ENCODE measurements at regions not wholly inside any gene's neighbourhood (a gene's known extent, or its start where the extent isn't known, plus 50 kb on each side); places are given as distances from the start of the nearest gene placed in this dataset.

DNA sequence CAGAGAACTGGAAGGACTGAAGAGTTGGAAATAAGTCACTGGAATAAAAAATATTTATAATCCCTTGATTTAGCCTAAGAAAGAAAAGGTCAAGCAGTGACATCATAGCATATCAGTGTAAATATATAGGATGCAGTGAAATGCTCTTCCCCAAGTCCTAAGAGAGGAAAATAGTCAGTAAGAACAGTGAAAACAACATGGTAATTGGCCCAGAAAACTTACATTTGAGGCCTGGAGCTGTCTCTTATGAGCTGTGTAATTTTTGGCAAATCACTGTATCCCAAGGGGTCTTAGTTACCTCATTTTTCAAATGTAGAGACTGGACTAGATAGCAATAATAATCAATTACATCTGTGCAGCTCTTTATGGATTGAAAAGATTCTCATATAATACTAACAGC, 255.7 kb upstream of the AR start:
- CTCF ChIA-PET: no interaction called here
- intact Hi-C loops (cut with DNase I, micrococcal nuclease): no loop called here

DNA sequence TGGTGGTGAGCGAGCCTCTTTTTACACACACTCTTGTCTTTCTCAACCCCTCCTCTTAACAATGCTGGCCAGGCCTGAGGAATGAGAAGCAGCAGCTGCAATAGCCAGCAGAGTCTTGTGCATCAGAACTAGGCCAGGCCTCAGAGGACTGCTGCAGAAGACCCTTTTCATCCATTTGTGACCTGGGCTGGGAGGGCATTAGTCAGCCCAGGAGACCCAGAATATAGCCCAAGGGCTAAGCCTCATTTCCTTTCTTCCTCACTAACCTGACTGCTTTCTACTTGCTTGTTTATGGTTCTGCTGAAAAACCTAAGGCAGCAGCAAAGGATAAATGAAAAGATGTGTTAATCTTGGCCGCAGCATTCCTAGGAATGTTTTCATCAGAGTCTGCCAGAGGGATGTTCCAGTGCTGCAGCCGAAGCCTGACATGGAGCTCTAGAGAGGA, 254.7 kb upstream of the AR start:
- DNase-seq (no peak), ATAC-seq (no peak)
- Mint-ChIP-seq H3K4me1 (no peaks in the 10 kb centered on the region), H3K27me3 (no peaks in the 10 kb centered on the region), H3K27ac (no peak overlapping the region), H3K9me3 (ENCODE audit: low read depth) (no peaks in the 10 kb centered on the region), H3K36me3 (ENCODE audit: low read depth) (no peaks in the 10 kb centered on the region), H3K4me3 (no peak overlapping the region)
- CTCF ChIA-PET: no interaction called here
- intact Hi-C loops (cut with DNase I, micrococcal nuclease): no loop called here
- POLR2A ChIA-PET: no interaction called here

More for the DNA sequence above, 255.7 kb upstream of the AR start:
- Mint-ChIP-seq H3K27me3 (no peaks in the 10 kb centered on the region), H3K4me3 (no peak overlapping the region), H3K4me1 (no peaks in the 10 kb centered on the region), H3K36me3 (ENCODE audit: low read depth) (no peaks in the 10 kb centered on the region), H3K27ac (no peak overlapping the region), H3K9me3 (ENCODE audit: low read depth) (no peaks in the 10 kb centered on the region)
- POLR2A ChIA-PET: no interaction called here
- DNase-seq (no peak), ATAC-seq (no peak)

DNA sequence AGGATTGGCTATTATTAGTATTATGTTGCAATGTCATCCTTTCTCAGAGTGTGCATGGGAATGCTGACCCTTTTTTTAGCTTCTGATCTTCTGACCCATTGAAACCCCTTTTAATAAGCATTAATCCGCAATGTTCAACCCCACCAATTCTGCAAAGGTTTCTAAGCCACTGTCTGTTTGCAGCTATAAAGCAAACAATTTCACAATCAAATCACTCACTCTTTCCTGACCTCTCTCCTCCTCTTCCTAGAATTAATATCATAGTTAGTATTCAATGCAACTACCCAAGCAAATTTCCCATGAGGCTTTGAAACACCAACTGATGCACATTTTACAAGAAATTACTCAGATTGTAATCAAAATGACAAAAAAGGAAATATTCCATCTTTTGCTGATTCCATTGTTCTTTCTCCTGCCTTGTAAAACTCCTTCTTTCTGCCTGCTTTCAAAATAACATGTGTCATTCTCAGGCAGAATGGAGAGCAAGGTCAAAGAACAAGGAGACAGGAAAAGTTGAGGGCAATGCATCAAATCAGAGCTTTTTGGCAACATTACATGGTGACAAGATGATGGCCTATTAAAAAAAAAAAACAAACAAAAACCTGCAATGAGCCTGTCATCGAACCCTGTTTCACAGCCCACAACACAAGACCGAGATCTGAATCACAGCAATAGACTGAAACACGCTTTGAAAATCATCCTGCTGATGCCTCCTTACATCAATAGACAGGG, 253.2 kb upstream of the AR start:
- Mint-ChIP-seq H3K9me3 (ENCODE audit: low read depth) (no peaks in the 10 kb centered on the region), H3K4me1 (no peaks in the 10 kb centered on the region), H3K27me3 (no peaks in the 10 kb centered on the region), H3K36me3 (ENCODE audit: low read depth) (no peaks in the 10 kb centered on the region), H3K4me3 (no peak overlapping the region), H3K27ac (no peak overlapping the region)
- ATAC-seq (no peak), DNase-seq (no peak)
- ChIA-PET CTCF (no interaction called here), POLR2A (no interaction called here)
- intact Hi-C loops (cut with DNase I, micrococcal nuclease): no loop called here

DNA sequence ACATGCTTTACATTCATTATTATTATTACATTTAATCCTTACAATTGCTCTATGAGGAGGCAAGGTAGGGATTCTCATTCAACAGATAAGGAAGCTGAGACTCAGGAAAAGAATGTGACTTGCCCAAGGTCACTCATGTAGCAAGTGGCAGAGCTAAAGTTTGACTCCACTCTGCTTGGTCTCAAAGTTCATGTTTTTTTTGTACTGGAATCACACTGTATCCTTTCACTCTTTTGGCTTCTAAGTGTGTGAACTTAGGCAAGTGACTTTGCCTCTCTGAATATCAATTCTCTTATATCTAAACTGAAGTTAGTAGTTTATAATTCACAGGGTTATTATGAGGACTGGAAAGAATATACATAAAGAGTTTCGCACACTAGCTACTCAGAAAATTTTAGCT, 247.9 kb upstream of the AR start:
- DNase-seq (no peak), ATAC-seq (no peak)
- H3K27ac Mint-ChIP-seq: no peak overlapping the region
- no peaks in the 10 kb centered on the region for H3K4me1 Mint-ChIP-seq
- ChIA-PET CTCF (no interaction called here), POLR2A (no interaction called here)
- intact Hi-C loops (cut with DNase I, micrococcal nuclease): no loop called here
- no peaks in the 10 kb centered on the region for H3K9me3 Mint-ChIP-seq (ENCODE audit: low read depth)
- H3K4me3 Mint-ChIP-seq: no peak overlapping the region
- H3K36me3 Mint-ChIP-seq (ENCODE audit: low read depth): no peaks in the 10 kb centered on the region
- no peaks in the 10 kb centered on the region for H3K27me3 Mint-ChIP-seq

DNA sequence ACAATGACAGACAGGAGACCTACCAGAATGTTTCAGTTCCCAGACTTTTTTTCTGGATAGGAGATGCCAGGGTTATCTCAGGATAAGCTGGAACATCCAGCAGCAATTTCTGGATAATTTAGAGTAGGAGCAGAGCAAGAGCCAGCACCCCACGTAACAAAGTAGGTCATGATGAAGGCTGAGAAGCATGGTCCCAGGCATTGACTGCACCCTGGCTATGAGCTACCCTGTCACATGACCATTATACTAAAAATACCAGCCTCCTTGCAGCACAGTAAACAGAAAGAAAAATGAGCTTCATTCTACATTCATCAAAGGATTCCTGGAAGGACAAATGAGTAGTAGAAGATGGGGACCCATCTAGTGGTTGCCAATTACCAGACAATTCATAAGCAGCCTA, 247.4 kb upstream of the AR start:
- Mint-ChIP-seq H3K4me1 (no peaks in the 10 kb centered on the region), H3K9me3 (ENCODE audit: low read depth) (no peaks in the 10 kb centered on the region), H3K27ac (no peak overlapping the region), H3K36me3 (ENCODE audit: low read depth) (no peaks in the 10 kb centered on the region), H3K4me3 (no peak overlapping the region), H3K27me3 (no peaks in the 10 kb centered on the region)
- POLR2A ChIA-PET: no interaction called here
- CTCF ChIA-PET: no interaction called here
- DNase-seq (no peak), ATAC-seq (no peak)
- intact Hi-C loops (cut with DNase I, micrococcal nuclease): no loop called here

DNA sequence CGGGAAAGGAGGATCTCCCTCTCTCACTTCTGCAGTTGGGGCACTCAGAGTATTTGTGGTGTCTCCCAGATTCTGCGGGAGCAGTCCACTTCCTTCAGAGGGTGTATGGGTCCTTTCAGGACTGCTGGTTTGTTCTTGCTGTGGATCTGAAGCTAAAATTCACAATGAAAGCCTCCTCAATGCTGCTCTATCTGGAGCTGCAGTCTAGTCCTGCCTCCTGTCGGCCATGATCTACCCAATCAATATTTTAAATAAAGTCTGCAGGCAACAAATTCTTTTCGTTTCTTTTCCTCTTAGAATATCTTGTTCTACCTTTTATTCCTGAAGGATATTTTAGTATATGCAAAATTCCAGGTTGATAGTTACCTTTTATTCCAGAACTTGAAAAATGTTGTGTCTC, 226.1 kb upstream of the AR start:
- CTCF ChIA-PET: no interaction called here
- H3K4me1 Mint-ChIP-seq: no peaks in the 10 kb centered on the region
- intact Hi-C loops (cut with DNase I, micrococcal nuclease): no loop called here
- POLR2A ChIA-PET: no interaction called here
- H3K36me3 Mint-ChIP-seq (ENCODE audit: low read depth): no peaks in the 10 kb centered on the region
- H3K27ac Mint-ChIP-seq: no peak overlapping the region
- no peak for ATAC-seq
- H3K27me3 Mint-ChIP-seq: no peaks in the 10 kb centered on the region
- H3K9me3 Mint-ChIP-seq (ENCODE audit: low read depth): peaks cover 4% of the 10 kb centered on the region
- DNase-seq: no peak
- no peak overlapping the region for H3K4me3 Mint-ChIP-seq

DNA sequence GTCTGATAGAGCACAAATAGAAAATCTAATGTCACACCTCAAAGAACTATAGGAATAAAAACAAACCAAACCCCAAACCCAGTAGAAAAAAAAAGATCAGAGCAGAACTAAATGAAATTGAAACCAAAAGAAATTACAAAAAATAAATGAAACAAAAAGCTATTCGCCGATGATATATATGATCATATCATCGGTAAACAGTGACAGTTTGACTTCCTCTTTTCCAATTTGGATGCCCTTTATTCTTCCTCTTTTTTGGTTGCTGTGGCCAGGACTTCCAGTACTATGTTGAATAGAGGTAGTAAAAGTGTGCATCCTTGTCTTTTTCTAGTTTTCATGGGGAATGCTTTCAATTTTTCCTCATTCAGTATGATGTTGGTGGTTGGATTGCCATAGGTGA, 215.3 kb upstream of the AR start:
- CTCF ChIA-PET: no interaction called here
- H3K27me3 Mint-ChIP-seq: no peaks in the 10 kb centered on the region
- no peaks in the 10 kb centered on the region for H3K9me3 Mint-ChIP-seq (ENCODE audit: low read depth)
- H3K4me3 Mint-ChIP-seq: no peak overlapping the region
- H3K36me3 Mint-ChIP-seq (ENCODE audit: low read depth): no peaks in the 10 kb centered on the region
- H3K4me1 Mint-ChIP-seq: no peaks in the 10 kb centered on the region
- intact Hi-C loops (cut with DNase I, micrococcal nuclease): no loop called here
- POLR2A ChIA-PET: no interaction called here
- DNase-seq (no peak), ATAC-seq (no peak)
- H3K27ac Mint-ChIP-seq: no peak overlapping the region

DNA sequence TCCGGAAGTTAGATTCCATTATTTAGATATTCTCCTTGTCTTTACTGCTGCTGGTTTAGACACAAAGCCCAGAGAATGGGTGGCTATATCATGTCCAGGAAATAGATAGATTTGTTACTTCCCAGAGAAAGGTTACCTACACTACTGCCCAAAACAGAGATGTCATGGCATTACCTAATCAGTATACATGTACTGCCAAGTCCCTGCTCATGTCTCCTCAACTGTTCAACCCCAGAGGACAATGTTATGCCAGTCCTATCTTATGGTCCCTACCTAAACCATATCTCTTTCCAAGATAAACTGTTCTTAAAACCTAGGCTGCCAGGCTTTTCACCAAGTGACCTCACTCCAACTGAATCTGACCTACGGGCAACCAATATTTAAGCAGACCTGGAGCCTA, 209.5 kb upstream of the AR start:
- intact Hi-C loops (cut with DNase I, micrococcal nuclease): no loop called here
- POLR2A ChIA-PET: no interaction called here
- H3K9me3 Mint-ChIP-seq (ENCODE audit: low read depth): peaks cover 2% of the 10 kb centered on the region
- DNase-seq: no peak
- H3K27me3 Mint-ChIP-seq: no peaks in the 10 kb centered on the region
- no peaks in the 10 kb centered on the region for H3K36me3 Mint-ChIP-seq (ENCODE audit: low read depth)
- no peak overlapping the region for H3K27ac Mint-ChIP-seq
- no peak for ATAC-seq
- H3K4me1 Mint-ChIP-seq: no peaks in the 10 kb centered on the region
- no peak overlapping the region for H3K4me3 Mint-ChIP-seq
- CTCF ChIA-PET: no interaction called here

DNA sequence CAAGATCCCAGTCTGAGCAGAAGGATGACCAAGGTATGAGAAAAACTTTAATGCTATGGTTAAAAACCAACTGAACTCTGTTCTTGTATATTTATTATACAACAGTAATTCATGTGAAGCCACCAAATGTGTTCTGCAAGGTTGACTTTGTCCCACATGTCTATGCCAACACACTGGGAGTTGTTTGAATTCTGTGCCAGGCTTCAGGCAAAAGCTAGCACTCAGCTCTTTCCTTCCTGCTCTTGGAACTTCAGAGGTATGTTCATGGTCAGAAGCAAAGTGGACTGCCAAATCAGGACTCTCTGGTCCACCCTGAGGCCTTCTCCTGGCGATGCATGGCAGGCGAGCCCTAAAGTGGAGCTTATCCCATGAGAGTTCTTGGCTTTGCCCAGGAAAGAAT, 205.6 kb upstream of the AR start:
- intact Hi-C loops (cut with DNase I, micrococcal nuclease): no loop called here
- no peaks in the 10 kb centered on the region for H3K36me3 Mint-ChIP-seq (ENCODE audit: low read depth)
- ChIA-PET CTCF (no interaction called here), POLR2A (no interaction called here)
- no peaks in the 10 kb centered on the region for H3K4me1 Mint-ChIP-seq
- no peak overlapping the region for H3K27ac Mint-ChIP-seq
- ATAC-seq: no peak
- no peak overlapping the region for H3K4me3 Mint-ChIP-seq
- no peak for DNase-seq
- peaks cover 2% of the 10 kb centered on the region for H3K9me3 Mint-ChIP-seq (ENCODE audit: low read depth)
- H3K27me3 Mint-ChIP-seq: no peaks in the 10 kb centered on the region

DNA sequence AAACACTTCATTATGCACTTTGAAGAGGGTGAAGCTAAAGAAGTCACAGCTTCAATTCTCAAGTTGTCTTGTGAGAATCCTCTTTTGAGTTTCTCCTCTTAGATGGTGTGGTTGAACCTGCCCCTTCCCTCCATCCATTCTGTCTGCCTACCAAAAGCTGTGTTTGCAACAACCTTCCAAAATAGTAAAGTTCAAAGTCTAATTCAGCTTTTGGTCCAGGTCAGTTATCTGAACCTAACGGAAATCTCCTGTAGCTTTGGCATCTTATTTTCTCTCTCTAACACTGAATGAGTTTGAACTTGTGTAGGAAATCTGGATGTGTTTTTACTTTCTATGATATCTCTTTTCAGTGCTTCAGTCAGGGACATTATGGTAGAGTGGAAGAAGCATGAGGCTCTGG, 201.7 kb upstream of the AR start:
- no peak for ATAC-seq
- DNase-seq: no peak
- no peak overlapping the region for H3K4me3 Mint-ChIP-seq
- intact Hi-C loops (cut with DNase I, micrococcal nuclease): no loop called here
- ChIA-PET POLR2A (no interaction called here), CTCF (no interaction called here)
- H3K4me1 Mint-ChIP-seq: no peaks in the 10 kb centered on the region
- no peaks in the 10 kb centered on the region for H3K27me3 Mint-ChIP-seq
- no peak overlapping the region for H3K27ac Mint-ChIP-seq
- no peaks in the 10 kb centered on the region for H3K36me3 Mint-ChIP-seq (ENCODE audit: low read depth)
- H3K9me3 Mint-ChIP-seq (ENCODE audit: low read depth): no peaks in the 10 kb centered on the region

DNA sequence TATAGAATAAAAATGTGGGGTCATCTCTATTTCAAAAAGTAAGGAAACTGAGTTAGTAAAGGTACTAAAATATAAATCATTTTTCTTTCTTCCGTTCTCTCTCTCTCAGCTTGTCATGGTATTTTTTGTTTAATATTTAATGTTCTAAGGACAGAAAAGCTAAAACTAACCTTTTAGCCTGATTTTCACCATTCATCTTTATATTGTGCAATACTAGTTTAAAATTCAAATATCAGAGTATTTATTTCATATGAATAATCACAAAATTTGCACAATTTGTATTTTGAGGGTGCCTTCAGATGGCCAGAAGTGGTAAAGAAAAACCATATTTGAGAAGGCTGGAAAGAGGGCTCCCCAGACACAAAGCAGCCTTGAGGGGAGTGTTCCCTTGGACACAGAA, 197.6 kb upstream of the AR start:
- CTCF ChIA-PET: interaction anchor here (0.6 to 0.7 kb wide), 2 partner anchors 10 to 30 kb away, joined by 3 to 4 read pairs; no protein-coding TSS in a partner anchor

DNA sequence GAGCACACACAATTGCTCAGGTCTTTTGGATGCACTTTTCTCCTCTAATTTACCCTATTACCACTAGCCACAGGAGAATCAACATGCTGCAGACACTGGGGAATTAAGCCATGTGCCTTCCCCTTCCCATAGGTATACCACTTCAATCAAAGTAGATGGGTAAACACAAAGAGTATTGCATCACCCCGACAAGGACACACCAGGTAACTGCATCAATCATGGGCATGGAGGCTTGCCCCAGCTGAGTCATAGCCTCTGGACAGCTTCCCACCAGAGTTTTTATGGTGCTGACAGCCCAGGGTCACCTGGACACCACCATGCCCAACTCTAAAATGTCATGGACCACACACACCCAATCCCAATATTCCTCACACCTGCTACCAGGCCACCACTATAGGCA, 197.2 kb upstream of the AR start:
- ChIA-PET POLR2A (no interaction called here), CTCF (no interaction called here)
- Mint-ChIP-seq H3K27me3 (no peaks in the 10 kb centered on the region), H3K36me3 (ENCODE audit: low read depth) (no peaks in the 10 kb centered on the region), H3K27ac (no peak overlapping the region), H3K4me3 (no peak overlapping the region), H3K4me1 (no peaks in the 10 kb centered on the region), H3K9me3 (ENCODE audit: low read depth) (no peaks in the 10 kb centered on the region)
- DNase-seq (no peak), ATAC-seq (no peak)
- intact Hi-C loops (cut with DNase I, micrococcal nuclease): no loop called here

More for the DNA sequence above, 197.6 kb upstream of the AR start:
- Mint-ChIP-seq H3K9me3 (ENCODE audit: low read depth) (no peaks in the 10 kb centered on the region), H3K4me1 (no peaks in the 10 kb centered on the region), H3K27me3 (no peaks in the 10 kb centered on the region), H3K27ac (no peak overlapping the region), H3K36me3 (ENCODE audit: low read depth) (no peaks in the 10 kb centered on the region), H3K4me3 (no peak overlapping the region)
- POLR2A ChIA-PET: no interaction called here
- ATAC-seq (no peak), DNase-seq (no peak)
- intact Hi-C loops (cut with DNase I, micrococcal nuclease): no loop called here

DNA sequence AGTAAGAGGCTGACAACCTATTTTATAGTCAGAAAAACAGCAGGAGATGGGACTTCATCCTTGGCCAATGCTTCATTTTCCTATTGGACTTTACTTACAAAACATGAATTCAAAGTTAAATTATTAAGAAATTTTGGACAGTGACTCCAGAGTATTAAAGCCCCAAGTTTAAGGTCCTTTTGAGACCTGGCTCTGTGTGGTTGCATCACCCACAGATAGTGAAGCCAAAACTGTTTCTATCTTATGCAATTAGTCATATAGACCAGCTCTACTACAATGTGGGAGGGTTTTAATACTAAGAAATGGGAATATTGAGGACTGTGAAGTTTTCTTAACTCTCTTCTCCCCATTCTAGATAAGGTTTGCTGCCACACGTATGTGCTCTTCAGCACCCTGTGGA, 196.7 kb upstream of the AR start:
- intact Hi-C loops (cut with DNase I, micrococcal nuclease): no loop called here
- Mint-ChIP-seq H3K4me3 (no peak overlapping the region), H3K36me3 (ENCODE audit: low read depth) (no peaks in the 10 kb centered on the region), H3K4me1 (no peaks in the 10 kb centered on the region), H3K27me3 (no peaks in the 10 kb centered on the region), H3K9me3 (ENCODE audit: low read depth) (no peaks in the 10 kb centered on the region), H3K27ac (no peak overlapping the region)
- ChIA-PET CTCF (no interaction called here), POLR2A (no interaction called here)
- no peak for ATAC-seq
- no peak for DNase-seq
